GM12801 (cell line): ENCODE measurements at regions not wholly inside any gene's neighbourhood (a gene's known extent, or its start where the extent isn't known, plus 50 kb on each side); places are given as distances from the start of the nearest gene placed in this dataset.

Source experiments
- CTCF ChIP-seq: IDR thresholded peaks from one replicate; pipeline ENCODE4 v1.5.1; 2011; ENCODE audit warnings: control low read depth; ENCODE audit not compliant: insufficient read length; ENCODE audit errors: extremely low read depth

GRCh38 chr18:21979171-21979560 lies 190.2 kb upstream of the GATA6 start:
- TF ChIP-seq CTCF, result no peak

DNA sequence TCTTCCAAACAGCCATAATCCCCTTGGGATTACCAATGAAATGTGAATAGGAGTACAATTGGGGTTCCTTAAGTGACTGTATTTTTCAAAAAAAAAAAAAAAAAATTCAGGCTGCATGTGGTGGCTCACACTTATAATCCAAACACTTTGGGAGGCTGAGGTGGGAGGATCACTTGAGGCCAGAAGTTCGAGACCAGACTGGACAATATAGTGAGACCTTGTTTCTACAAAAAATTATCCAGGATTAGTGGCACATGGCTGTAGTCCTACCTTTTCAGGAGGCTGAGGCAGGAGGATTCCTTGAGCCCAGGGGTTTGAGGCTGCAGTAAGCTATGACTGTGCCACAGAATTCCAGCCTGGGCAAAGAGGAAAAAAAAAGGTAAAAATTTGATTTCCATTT lies 189.6 kb upstream of the GATA6 start:
- TF ChIP-seq CTCF, result no peak

- TF ChIP-seq CTCF, result no peak
Observed at GRCh38 chr18:21980744-21981143, 188.6 kb upstream of the GATA6 start.

DNA sequence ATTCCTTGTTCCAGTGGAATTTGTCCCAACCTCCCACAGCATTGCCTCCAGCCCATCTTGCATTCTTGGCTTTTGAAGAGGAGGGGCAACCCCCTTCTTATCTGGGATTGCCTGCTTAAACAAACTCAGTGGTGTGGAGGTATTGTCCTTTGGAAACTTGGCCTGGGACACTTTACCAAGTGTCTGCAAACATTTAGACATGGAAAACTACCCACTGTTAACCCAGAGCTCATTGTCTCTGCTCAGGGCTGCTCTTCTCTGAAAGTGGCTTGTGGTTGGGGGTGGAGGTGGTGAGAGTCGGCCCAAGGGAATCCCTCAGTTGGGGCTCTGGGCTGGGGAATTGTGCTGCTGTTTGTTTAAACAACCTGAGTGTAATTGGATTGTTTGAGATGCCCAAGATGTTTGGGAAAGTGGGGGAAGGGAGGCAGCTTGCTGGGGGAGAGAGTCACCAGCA lies 178.3 kb upstream of the GATA6 start:
- no peak for TF ChIP-seq CTCF

GRCh38 chr18:21991886-21992285 lies 177.5 kb upstream of the GATA6 start:
- no peak for TF ChIP-seq CTCF

GRCh38 chr18:21996351-21996826 lies 173.0 kb upstream of the GATA6 start:
- TF ChIP-seq CTCF, result no peak

DNA sequence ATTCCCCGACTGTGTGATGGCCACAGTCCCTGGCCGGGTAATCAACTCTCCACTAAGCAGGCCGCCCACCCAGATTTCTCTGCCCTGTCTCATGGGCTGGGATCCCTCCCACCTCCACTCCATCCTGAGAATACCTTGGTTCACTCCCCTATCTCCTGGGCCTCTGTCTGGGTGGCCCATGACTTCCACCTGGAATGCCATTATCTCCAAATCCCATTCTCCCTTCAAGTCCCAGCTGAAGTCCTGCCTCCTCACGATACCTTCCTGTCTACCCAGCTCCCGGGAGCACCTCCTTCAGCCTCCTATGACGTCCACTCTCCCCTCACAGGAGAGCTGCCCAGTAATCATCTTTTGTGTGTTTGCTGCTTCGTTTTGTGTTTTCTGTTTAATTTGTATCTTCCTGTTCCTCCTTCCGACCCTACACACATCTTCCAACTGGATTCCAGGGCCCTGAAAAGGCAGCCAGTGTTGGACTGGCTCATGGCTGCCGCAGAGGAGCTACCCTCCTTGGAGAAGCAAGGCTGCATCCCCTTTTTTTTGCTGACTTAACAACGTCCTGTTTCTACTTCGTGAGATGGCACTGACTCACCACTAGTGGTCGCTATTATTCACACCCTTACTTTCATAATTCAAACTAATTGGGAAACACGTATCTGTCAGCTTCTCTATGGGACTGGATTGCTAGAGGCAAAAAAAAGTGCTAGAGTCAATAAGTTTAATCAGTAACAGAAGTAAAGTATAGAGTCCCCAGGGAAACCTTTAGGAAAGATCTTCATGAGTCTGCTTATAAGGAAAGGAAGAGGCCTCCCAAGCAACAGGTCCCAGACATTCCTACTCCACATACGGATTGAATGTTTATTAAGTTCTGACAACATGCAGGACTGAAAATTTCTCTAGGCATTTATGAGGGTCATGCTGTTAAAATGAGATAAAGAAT lies 171.9 kb upstream of the GATA6 start:
- TF ChIP-seq CTCF, result peak; percentile 25
